GM12892 (cell line): ENCODE measurements at regions not wholly inside any gene's neighbourhood (a gene's known extent, or its start where the extent isn't known, plus 50 kb on each side); places are given as distances from the start of the nearest gene placed in this dataset.

Experiments used
- DNase-seq: peaks from one replicate; pipeline ENCODE4 v3.0.0; 2011; ENCODE audit not compliant: insufficient read length
- FAIRE-seq: peaks from 2 replicates; lab custom pipeline; 2011; peaks lifted over from hg19 to GRCh38; lab: Jason Lieb, UNC
- POLR2A ChIP-seq: IDR thresholded peaks from 2 replicates; pipeline ENCODE4 v1.6.1; 2011; ENCODE audit warnings: low read depth, low read length, control low read depth
- POLR2AphosphoS5 ChIP-seq: IDR thresholded peaks from 2 replicates; pipeline ENCODE4 v1.6.1; 2011; ENCODE audit warnings: low read depth, low read length, control low read depth
- TAF1 ChIP-seq: IDR thresholded peaks from 2 replicates; pipeline ENCODE4 v1.6.1; 2011; ENCODE audit warnings: low read depth, mild to moderate bottlenecking, control low read depth, low read length, borderline replicate concordance

DNA sequence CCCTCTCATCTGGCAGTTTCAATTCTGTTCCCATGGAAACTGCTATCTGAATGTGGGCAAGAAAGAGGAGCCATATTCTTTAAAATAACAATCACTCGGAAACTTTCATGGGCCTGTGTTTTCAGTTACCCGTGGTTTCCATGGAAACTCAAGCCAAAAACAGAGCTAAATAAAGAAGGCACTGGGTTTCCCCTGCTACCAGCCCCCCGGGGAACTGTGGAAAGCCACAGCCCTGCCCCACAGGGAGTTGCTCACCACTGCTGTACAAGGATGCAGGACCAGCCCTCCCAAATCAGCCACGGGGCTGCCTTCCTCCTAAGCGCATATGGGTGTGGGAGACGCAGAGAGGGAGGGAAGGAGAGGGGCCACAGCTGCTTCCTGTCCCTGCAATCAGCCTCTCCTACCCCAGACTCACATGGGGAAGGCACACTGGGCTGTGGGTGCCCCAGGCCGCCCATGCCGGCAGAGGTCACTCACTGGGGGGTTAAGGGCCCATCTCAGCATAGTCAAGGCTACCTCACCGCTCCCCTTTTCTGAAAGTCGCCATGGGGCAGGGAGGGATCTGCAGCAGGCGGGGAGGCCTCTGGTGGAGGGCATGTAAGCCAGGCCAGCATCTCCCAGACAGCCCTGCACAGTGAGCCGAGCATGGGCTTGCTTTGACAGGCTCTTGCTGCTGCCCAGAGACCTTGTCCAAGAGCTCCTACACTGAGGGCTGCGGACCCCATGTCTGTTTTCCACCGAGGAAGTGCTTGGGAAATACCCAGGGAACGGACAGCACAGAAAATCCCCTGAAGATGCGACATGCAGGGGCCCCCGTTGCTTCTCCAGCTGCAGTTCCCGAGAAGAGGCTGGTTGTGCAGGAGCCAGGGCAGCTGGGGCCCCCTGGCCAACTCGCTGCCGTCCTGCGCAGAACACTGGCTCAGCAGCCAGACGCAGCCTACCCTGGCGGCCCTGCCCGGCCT, 157.3 kb upstream of the PPP2R2D start:
- TF ChIP-seq POLR2A = no peak
- TF ChIP-seq POLR2AphosphoS5 = no peak
- TF ChIP-seq TAF1 = no peak
- no peak for FAIRE-seq
- no peak for DNase-seq

DNA sequence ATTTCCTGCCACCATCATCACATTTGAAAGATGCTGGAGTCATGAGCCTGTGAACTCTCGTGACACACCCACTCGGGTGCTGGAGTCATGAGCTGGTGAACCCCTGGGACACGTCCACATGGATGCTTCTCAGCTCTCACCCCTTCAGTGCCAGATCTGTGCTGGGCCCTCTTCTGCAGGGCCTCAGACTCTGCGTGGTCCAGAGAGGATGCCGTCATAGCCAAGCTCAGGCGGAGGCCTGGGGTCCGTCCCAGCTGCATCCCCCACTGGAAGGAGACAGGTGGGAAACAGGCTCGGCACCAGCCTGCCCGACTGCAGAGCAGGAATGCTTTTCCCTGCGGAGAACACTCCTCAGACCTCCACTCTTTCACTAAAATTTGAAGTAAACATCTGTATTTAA, 156.5 kb upstream of the PPP2R2D start:
- no peak for DNase-seq
- no peak for TF ChIP-seq POLR2A
- no peak for TF ChIP-seq TAF1
- no peak for TF ChIP-seq POLR2AphosphoS5
- no peak for FAIRE-seq

DNA sequence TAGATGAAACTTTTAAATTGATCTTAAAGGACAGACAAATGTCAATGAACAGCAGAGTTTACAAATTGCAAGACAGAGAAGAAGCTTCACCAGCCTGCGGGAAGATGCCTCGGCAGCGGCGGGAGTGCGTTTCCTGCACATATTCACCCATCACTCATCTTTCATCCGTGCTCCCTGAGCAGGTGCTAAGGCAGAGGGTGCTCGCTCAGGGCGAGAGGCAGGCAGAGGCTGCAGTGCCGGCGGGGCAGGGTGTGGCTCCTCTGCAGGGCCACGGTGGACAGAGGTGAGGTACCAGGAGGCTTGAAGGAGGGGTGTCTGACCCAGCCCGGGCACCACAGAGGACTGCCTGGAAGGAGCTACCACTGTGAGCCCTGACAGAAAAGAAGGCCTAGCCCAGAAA, 155.2 kb upstream of the PPP2R2D start:
- no peak for FAIRE-seq
- no peak for DNase-seq
- no peak for TF ChIP-seq TAF1
- no peak for TF ChIP-seq POLR2A
- TF ChIP-seq POLR2AphosphoS5 = no peak

DNA sequence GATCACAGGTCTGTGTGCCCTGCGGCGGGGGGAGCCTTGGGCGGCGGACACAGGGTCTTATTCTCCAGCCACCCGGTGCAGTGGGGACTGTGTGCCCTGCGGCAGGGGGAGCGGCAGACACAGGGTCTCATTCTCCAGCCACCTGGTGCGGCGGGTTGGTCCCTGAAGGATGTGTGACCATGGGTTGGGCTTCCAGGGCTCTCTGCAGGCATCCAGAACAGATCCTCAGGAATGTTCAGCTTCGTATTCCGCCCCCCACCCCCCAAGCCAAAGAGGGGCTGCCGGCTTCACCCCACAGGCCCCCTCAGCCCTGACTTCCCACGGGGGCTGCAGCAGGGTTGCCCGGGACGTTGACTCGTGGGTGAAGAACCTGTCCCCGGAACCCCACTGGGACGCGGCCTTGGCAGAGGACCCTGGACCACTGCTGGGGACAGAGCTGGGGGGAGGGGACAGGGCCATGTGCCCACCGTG, 154.5 kb upstream of the PPP2R2D start:
- DNase-seq (no peak), FAIRE-seq (no peak)
- TF ChIP-seq POLR2AphosphoS5 (no peak), TAF1 (no peak), POLR2A (no peak)

- FAIRE-seq (no peak), DNase-seq (no peak)
- TF ChIP-seq POLR2A (no peak), TAF1 (no peak), POLR2AphosphoS5 (no peak)
Observed at GRCh38 chr10:131746785-131747184, 154.0 kb upstream of the PPP2R2D start.

GRCh38 chr10:131747251-131747650, 153.6 kb upstream of the PPP2R2D start:
- TF ChIP-seq POLR2A (no peak), POLR2AphosphoS5 (no peak), TAF1 (no peak)
- FAIRE-seq = no peak
- DNase-seq = no peak

GRCh38 chr10:131747791-131748190, 153.0 kb upstream of the PPP2R2D start:
- DNase-seq = no peak
- FAIRE-seq = no peak
- TF ChIP-seq POLR2AphosphoS5 (no peak), POLR2A (no peak), TAF1 (no peak)

- FAIRE-seq (no peak), DNase-seq (no peak)
- no peak for TF ChIP-seq TAF1
- no peak for TF ChIP-seq POLR2AphosphoS5
- no peak for TF ChIP-seq POLR2A
Observed at GRCh38 chr10:131748191-131748590, 152.6 kb upstream of the PPP2R2D start.

DNA sequence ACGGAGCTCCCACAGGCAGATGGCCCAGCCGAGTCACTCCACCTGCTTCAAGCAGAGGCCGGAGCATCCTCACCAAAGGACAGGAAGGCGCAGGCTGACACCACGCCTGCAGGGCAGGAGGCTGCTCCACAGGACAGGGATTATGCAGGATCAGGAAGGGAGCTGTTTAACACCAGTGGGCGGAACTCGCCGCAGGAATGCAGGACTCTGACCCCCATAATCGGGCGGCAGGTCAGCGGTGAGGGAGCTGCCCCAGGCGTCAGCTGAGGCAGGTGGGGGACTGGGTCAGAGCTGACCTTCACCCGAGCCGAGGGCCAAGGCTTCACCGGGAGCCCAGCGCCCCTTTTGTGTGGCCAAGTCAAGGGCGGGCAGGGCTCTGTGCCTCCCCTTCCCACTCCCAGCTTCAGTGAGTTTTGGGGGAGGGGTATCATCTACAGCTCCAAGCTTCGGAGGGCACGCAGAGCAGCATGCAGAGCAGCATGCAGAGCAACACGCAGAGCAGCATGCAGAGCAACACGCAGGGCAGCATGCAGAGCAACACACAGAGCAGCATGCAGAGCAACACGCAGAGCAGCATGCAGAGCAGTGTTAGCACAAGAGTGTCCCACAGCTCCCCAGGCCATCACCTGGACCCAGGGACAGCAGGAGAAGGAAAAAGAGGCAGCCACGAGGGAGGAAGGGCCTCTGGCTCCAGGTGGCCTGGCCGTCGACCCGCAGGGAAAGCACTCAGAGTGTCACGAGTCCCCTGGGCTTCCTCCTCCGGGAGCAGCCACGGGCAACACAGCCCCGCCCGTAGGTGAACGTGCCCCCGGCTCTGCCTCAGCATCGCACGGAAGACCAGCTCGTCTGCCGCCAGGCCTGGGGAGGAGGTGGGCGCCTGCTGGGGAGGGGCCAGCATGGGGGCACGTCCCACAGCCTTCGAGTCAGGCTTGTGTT, 151.7 kb upstream of the PPP2R2D start:
- DNase-seq (no peak), FAIRE-seq (no peak)
- TF ChIP-seq POLR2AphosphoS5 = no peak
- no peak for TF ChIP-seq TAF1
- no peak for TF ChIP-seq POLR2A

DNA sequence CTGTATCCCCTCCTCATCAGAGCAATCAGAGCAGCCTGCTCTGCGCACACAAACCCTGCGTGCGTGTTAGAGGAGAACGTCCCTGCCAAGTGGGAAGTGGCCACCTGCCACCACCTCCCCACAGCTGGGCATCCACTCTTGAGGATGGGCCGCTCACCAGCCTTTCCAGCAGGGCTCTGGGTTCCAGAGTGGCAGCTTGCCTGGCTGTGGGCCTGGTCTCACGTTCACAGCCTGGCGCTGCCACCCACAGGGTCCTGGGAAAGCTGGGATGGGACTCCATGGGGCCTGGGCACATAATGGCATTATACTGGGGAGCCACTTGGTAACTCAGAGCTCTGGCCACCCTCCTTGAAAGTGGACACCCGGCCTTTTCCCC, 151.1 kb upstream of the PPP2R2D start:
- no peak for FAIRE-seq
- no peak for TF ChIP-seq TAF1
- no peak for TF ChIP-seq POLR2A
- no peak for TF ChIP-seq POLR2AphosphoS5
- no peak for DNase-seq
